Calu3 (cell line): ENCODE measurements at regions not wholly inside any gene's neighbourhood (a gene's known extent, or its start where the extent isn't known, plus 50 kb on each side); places are given as distances from the start of the nearest gene placed in this dataset.

Source experiments
- BruUV-seq: library from RNA; stranded (reverse); fragments of 400-500 nt; replicated peaks from 2 replicates; lab custom pipeline; 2021; lab: Mats Ljungman, UMichigan
- CTCF ChIA-PET: fragments of 300-600 bp; sonication (Branson Sonifier 250); formaldehyde crosslinking; loops from one replicate; lab custom pipeline; 2022; ENCODE audit warnings: antibody characterized with exemption; lab: Charles Lee
- DNase-seq: peaks from one replicate; pipeline ENCODE4 v3.0.0; 2022
- H3K27ac Mint-ChIP-seq: one replicate; pipeline ENCODE4 v1.8.0; 2022; ENCODE audit warnings: mixed read lengths; ENCODE audit not compliant: unreplicated experiment
- H3K27me3 Mint-ChIP-seq: one replicate; pipeline ENCODE4 v1.8.0; 2022; ENCODE audit warnings: mixed read lengths; ENCODE audit not compliant: unreplicated experiment
- H3K36me3 Mint-ChIP-seq: one replicate; pipeline ENCODE4 v1.8.0; 2022; ENCODE audit warnings: mild to moderate bottlenecking, moderate library complexity, mixed read lengths; ENCODE audit not compliant: insufficient read depth, unreplicated experiment
- H3K4me1 Mint-ChIP-seq: one replicate; pipeline ENCODE4 v1.8.0; 2022; ENCODE audit warnings: mild to moderate bottlenecking, low read depth, mixed read lengths; ENCODE audit not compliant: unreplicated experiment
- H3K4me3 Mint-ChIP-seq: one replicate; pipeline ENCODE4 v1.8.0; 2022; ENCODE audit warnings: mild to moderate bottlenecking, low read depth, moderate library complexity, mixed read lengths; ENCODE audit not compliant: unreplicated experiment
- H3K9me3 Mint-ChIP-seq: one replicate; pipeline ENCODE4 v1.8.0; 2022; ENCODE audit warnings: low read depth, mixed read lengths; ENCODE audit not compliant: unreplicated experiment
- intact Hi-C: fragments of 100-400 bp; cut with micrococcal nuclease; formaldehyde crosslinking; loops from one replicate; pipeline ENCODE4 v1.10.0; 2022; ENCODE audit not compliant: unreplicated experiment
- TF ChIP-seq, protein P1 (sequence below): fragments of 200-600 bp; IDR thresholded peaks from one replicate; pipeline ENCODE4 v1.8.0; 2022; ENCODE audit warnings: antibody characterized with exemption; ENCODE audit not compliant: unreplicated experiment

DNA sequence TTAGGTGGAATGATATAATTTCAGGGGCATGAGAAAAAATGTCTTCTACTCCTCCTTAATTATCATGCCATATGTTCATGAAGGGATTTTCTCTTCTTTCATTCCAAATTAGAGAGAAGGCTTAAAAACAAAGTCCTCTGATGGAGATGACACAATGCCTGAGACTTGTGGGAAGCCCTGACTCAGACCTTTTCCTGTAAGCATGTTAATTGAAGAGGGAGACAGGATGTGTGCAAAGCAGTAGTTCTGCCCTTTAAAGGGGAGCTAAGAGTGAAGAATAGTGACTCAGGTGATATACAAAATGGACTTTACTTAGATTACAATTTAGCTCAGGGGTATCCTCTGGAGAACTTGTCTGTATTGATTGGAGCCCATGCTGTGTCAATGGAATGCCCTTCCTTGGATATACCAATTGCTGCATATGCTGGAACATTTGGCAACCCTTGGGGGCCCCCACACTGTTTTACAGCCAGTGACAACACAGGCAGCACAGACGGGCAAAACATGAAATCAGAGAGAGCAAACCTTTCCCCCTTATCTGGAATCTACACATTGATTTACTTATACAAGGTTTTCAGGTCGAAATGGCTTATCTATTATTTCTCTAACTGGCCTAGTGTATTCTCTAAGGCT is 81.3 kb downstream of the IZUMO3 start:
- TF ChIP-seq, protein P1, sequence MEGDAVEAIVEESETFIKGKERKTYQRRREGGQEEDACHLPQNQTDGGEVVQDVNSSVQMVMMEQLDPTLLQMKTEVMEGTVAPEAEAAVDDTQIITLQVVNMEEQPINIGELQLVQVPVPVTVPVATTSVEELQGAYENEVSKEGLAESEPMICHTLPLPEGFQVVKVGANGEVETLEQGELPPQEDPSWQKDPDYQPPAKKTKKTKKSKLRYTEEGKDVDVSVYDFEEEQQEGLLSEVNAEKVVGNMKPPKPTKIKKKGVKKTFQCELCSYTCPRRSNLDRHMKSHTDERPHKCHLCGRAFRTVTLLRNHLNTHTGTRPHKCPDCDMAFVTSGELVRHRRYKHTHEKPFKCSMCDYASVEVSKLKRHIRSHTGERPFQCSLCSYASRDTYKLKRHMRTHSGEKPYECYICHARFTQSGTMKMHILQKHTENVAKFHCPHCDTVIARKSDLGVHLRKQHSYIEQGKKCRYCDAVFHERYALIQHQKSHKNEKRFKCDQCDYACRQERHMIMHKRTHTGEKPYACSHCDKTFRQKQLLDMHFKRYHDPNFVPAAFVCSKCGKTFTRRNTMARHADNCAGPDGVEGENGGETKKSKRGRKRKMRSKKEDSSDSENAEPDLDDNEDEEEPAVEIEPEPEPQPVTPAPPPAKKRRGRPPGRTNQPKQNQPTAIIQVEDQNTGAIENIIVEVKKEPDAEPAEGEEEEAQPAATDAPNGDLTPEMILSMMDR, result no peak
- no peak for DNase-seq
- CTCF ChIA-PET, result no interaction called here
- Mint-ChIP-seq H3K27ac (no peak overlapping the region), H3K4me3 (no peak overlapping the region), H3K27me3 (no peaks in the 10 kb centered on the region), H3K36me3 (no peaks in the 10 kb centered on the region), H3K4me1 (no peaks in the 10 kb centered on the region), H3K9me3 (peaks cover 5% of the 10 kb centered on the region)
- BruUV-seq, result no TSS peak
- intact Hi-C loops, result no loop called here

DNA sequence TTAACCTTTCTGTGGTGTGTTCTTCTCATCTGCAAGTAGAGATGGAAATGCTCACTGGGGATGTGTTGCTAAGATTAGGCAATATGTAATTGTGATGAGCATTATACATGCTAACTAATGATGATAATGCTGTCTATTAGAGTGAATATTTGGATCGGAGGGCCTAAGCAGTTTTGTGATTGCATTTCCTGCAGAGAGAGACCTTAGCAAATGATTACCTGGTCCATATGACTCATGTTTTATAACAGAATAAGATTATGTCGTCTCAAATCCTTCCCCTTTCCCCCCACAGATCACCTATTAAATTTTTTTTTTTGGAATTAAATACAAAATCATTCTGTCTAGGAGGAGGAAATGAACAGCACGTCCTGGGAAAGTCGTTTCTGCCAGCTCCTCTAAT is 82.7 kb downstream of the IZUMO3 start:
- intact Hi-C loops, result no loop called here
- Mint-ChIP-seq H3K4me3 (no peak overlapping the region), H3K27me3 (no peaks in the 10 kb centered on the region), H3K4me1 (no peaks in the 10 kb centered on the region), H3K36me3 (no peaks in the 10 kb centered on the region), H3K27ac (no peak overlapping the region), H3K9me3 (peaks cover 3% of the 10 kb centered on the region)
- TF ChIP-seq, protein P1, result no peak
- no peak for DNase-seq
- CTCF ChIA-PET, result no interaction called here
- no TSS peak for BruUV-seq

GRCh38 chr9:24460781-24461180 is 84.9 kb downstream of the IZUMO3 start:
- CTCF ChIA-PET, result no interaction called here
- BruUV-seq, result no TSS peak
- intact Hi-C loops, result no loop called here
- no peaks in the 10 kb centered on the region for H3K27me3 Mint-ChIP-seq
- H3K27ac Mint-ChIP-seq, result no peak overlapping the region
- H3K36me3 Mint-ChIP-seq, result no peaks in the 10 kb centered on the region
- no peaks in the 10 kb centered on the region for H3K4me1 Mint-ChIP-seq
- TF ChIP-seq, protein P1, result no peak
- DNase-seq, result no peak
- peaks cover 2% of the 10 kb centered on the region for H3K9me3 Mint-ChIP-seq
- H3K4me3 Mint-ChIP-seq, result no peak overlapping the region

- DNase-seq, result no peak
- Mint-ChIP-seq H3K4me1 (no peaks in the 10 kb centered on the region), H3K27me3 (no peaks in the 10 kb centered on the region), H3K9me3 (no peaks in the 10 kb centered on the region), H3K27ac (no peak overlapping the region), H3K4me3 (no peak overlapping the region), H3K36me3 (no peaks in the 10 kb centered on the region)
- intact Hi-C loops, result no loop called here
- CTCF ChIA-PET, result no interaction called here
- BruUV-seq, result no TSS peak
- TF ChIP-seq, protein P1, result no peak
These were observed 85.7 kb downstream of the IZUMO3 start for GRCh38 chr9:24459953-24460352.
